HEK293T (cell line): ENCODE measurements at regions not wholly inside any gene's neighbourhood (a gene's known extent, or its start where the extent isn't known, plus 50 kb on each side); places are given as distances from the start of the nearest gene placed in this dataset.

Source experiments
- CTCF ChIA-PET: fragments of 350-600 bp; formaldehyde crosslinking; extraction: SDS; loops from one replicate; lab custom pipeline; 2021; ENCODE audit warnings: antibody characterized with exemption, inconsistent platforms; lab: Yijun Ruan, JAX
- POLR2A ChIA-PET: fragments of 350-600 bp; formaldehyde crosslinking; extraction: SDS; loops from one replicate; lab custom pipeline; 2020; ENCODE audit warnings: antibody characterized with exemption, inconsistent platforms; lab: Yijun Ruan, JAX
- DNase-seq: peaks from one replicate; pipeline ENCODE4 v3.0.0; 2012; ENCODE audit warnings: mixed read lengths; ENCODE audit errors: extremely low spot score
- ARNT ChIP-seq: fragments of 450-650 bp; IDR thresholded peaks from 2 replicates; pipeline ENCODE4 v1.6.1; 2017; ENCODE audit warnings: mild to moderate bottlenecking
- BHLHE40 ChIP-seq: fragments of 450-650 bp; IDR thresholded peaks from 2 replicates; pipeline ENCODE4 v1.6.1; 2016; ENCODE audit warnings: mild to moderate bottlenecking, moderate library complexity, borderline replicate concordance
- CTBP1 ChIP-seq: fragments of 450-650 bp; IDR thresholded peaks from 2 replicates; pipeline ENCODE4 v1.6.1; 2016; ENCODE audit warnings: borderline replicate concordance
- ELF4 ChIP-seq: fragments of 450-650 bp; IDR thresholded peaks from 2 replicates; pipeline ENCODE4 v1.6.1; 2017; ENCODE audit warnings: antibody characterized with exemption
- FOXA1 ChIP-seq: fragments of 450-650 bp; IDR thresholded peaks from 2 replicates; pipeline ENCODE4 v1.6.1; 2016; ENCODE audit warnings: mild to moderate bottlenecking
- FOXK2 ChIP-seq: fragments of 450-650 bp; IDR thresholded peaks from 2 replicates; pipeline ENCODE4 v1.6.1; 2016; ENCODE audit warnings: mild to moderate bottlenecking
- FOXM1 ChIP-seq: fragments of 450-650 bp; IDR thresholded peaks from 2 replicates; pipeline ENCODE4 v1.6.1; 2017; ENCODE audit warnings: mild to moderate bottlenecking, borderline replicate concordance
- HDGF ChIP-seq: fragments of 450-650 bp; IDR thresholded peaks from 2 replicates; pipeline ENCODE4 v1.6.1; 2017; ENCODE audit warnings: antibody characterized with exemption, borderline replicate concordance
- L3MBTL2 ChIP-seq: fragments of 450-650 bp; conservative IDR thresholded peaks from 2 replicates; pipeline ENCODE4 v1.6.1; 2016; ENCODE audit warnings: mild to moderate bottlenecking
- LEF1 ChIP-seq: fragments of 450-650 bp; IDR thresholded peaks from 2 replicates; pipeline ENCODE4 v1.6.1; 2017; ENCODE audit warnings: mild to moderate bottlenecking, borderline replicate concordance
- NFRKB ChIP-seq: fragments of 450-650 bp; IDR thresholded peaks from 2 replicates; pipeline ENCODE4 v1.6.1; 2016; ENCODE audit warnings: mild to moderate bottlenecking, moderate library complexity
- PKNOX1 ChIP-seq: fragments of 450-650 bp; IDR thresholded peaks from 2 replicates; pipeline ENCODE4 v1.6.1; 2016
- SP1 ChIP-seq: fragments of 450-650 bp; IDR thresholded peaks from 2 replicates; pipeline ENCODE4 v1.6.1; 2017
- SUZ12 ChIP-seq: fragments of 450-650 bp; IDR thresholded peaks from 2 replicates; pipeline ENCODE4 v1.6.1; 2016; ENCODE audit warnings: mild to moderate bottlenecking
- TARDBP ChIP-seq: fragments of 450-650 bp; IDR thresholded peaks from 2 replicates; pipeline ENCODE4 v1.6.1; 2016
- ZNF384 ChIP-seq: fragments of 450-650 bp; IDR thresholded peaks from 2 replicates; pipeline ENCODE4 v1.6.1; 2016

- DNase-seq, result no peak
- CTCF ChIA-PET, result interaction anchor here (0.7 kb wide), 1 partner anchor 696 kb away, joined by 8 read pairs; no protein-coding TSS in a partner anchor
- POLR2A ChIA-PET, result no interaction called here
- TF ChIP-seq NFRKB (no peak), TARDBP (no peak), FOXM1 (no peak), BHLHE40 (no peak), LEF1 (no peak), ARNT (no peak)
Observed at GRCh38 chr3:8113626-8114025, 388.0 kb upstream of the LMCD1 start.

GRCh38 chr3:8128686-8129085 is 372.9 kb upstream of the LMCD1 start:
- POLR2A ChIA-PET, result no interaction called here
- CTCF ChIA-PET, result no interaction called here

GRCh38 chr3:8136553-8136952 is 365.1 kb upstream of the LMCD1 start:
- ChIA-PET POLR2A (no interaction called here), CTCF (no interaction called here)
- TF ChIP-seq TARDBP, result no peak
- TF ChIP-seq CTBP1, result no peak
- no peak for TF ChIP-seq SUZ12
- TF ChIP-seq PKNOX1, result no peak
- TF ChIP-seq NFRKB, result no peak
- no peak for TF ChIP-seq FOXM1
- TF ChIP-seq BHLHE40, result no peak
- no peak for TF ChIP-seq SP1
- no peak for TF ChIP-seq ZNF384
- no peak for DNase-seq

More at GRCh38 chr3:8128686-8129085, 372.9 kb upstream of the LMCD1 start:
- DNase-seq, result no peak
- no peak for TF ChIP-seq FOXK2
- TF ChIP-seq LEF1, result no peak
- TF ChIP-seq BHLHE40, result no peak
- TF ChIP-seq FOXM1, result no peak
- no peak for TF ChIP-seq SP1
- TF ChIP-seq FOXA1, result no peak
- no peak for TF ChIP-seq SUZ12
- TF ChIP-seq ELF4, result no peak
- TF ChIP-seq ZNF384, result no peak
- TF ChIP-seq TARDBP, result no peak

- ChIA-PET CTCF (no interaction called here), POLR2A (no interaction called here)
- no peak for DNase-seq
- no peak for TF ChIP-seq BHLHE40
- no peak for TF ChIP-seq CTBP1
- TF ChIP-seq PKNOX1, result no peak
- TF ChIP-seq TARDBP, result no peak
- TF ChIP-seq NFRKB, result no peak
- TF ChIP-seq FOXK2, result no peak
- no peak for TF ChIP-seq ELF4
- no peak for TF ChIP-seq FOXM1
- TF ChIP-seq SUZ12, result no peak
- TF ChIP-seq HDGF, result no peak
Observed at GRCh38 chr3:8143186-8143585, 358.4 kb upstream of the LMCD1 start.

- ChIA-PET CTCF (no interaction called here), POLR2A (no interaction called here)
- TF ChIP-seq LEF1, result no peak
- TF ChIP-seq TARDBP, result no peak
- no peak for TF ChIP-seq BHLHE40
- TF ChIP-seq ZNF384, result no peak
- TF ChIP-seq FOXM1, result no peak
- no peak for TF ChIP-seq ELF4
- TF ChIP-seq SP1, result no peak
- no peak for TF ChIP-seq HDGF
- DNase-seq, result no peak
Observed at GRCh38 chr3:8145661-8146060, 356.0 kb upstream of the LMCD1 start.

- POLR2A ChIA-PET, result no interaction called here
- no peak for TF ChIP-seq LEF1
- TF ChIP-seq L3MBTL2, result no peak
- TF ChIP-seq PKNOX1, result no peak
- no peak for TF ChIP-seq ZNF384
- TF ChIP-seq FOXA1, result no peak
- TF ChIP-seq ELF4, result no peak
- no peak for TF ChIP-seq BHLHE40
- TF ChIP-seq HDGF, result no peak
- TF ChIP-seq FOXM1, result no peak
- no peak for TF ChIP-seq SUZ12
- TF ChIP-seq CTBP1, result no peak
- no peak for TF ChIP-seq NFRKB
- CTCF ChIA-PET, result no interaction called here
- no peak for DNase-seq
Observed at GRCh38 chr3:8147711-8148110, 353.9 kb upstream of the LMCD1 start.

- ChIA-PET CTCF (interaction anchor here (1.1 kb wide), 1 partner anchor 87 kb away, joined by 3 read pairs; no protein-coding TSS in a partner anchor), POLR2A (no interaction called here)
- DNase-seq, result no peak
- TF ChIP-seq FOXK2, result no peak
- TF ChIP-seq ELF4, result no peak
- TF ChIP-seq L3MBTL2, result no peak
- TF ChIP-seq HDGF, result no peak
- TF ChIP-seq CTBP1, result no peak
- TF ChIP-seq LEF1, result no peak
- TF ChIP-seq FOXA1, result no peak
- TF ChIP-seq SUZ12, result no peak
- TF ChIP-seq PKNOX1, result no peak
- no peak for TF ChIP-seq SP1
- TF ChIP-seq ARNT, result no peak
- no peak for TF ChIP-seq FOXM1
- TF ChIP-seq TARDBP, result no peak
- TF ChIP-seq NFRKB, result no peak
- TF ChIP-seq ZNF384, result no peak
- no peak for TF ChIP-seq BHLHE40
Observed at GRCh38 chr3:8152821-8153418, 348.7 kb upstream of the LMCD1 start.
